Activated CD8-positive, alpha-beta memory T cell treated with anti-CD3 and anti-CD28 coated beads, Interleukin-2, amount 10 ng/mL, durations not matched to agents 7 days and 5 days (primary cell): ENCODE measurements at regions not wholly inside any gene's neighbourhood (a gene's known extent, or its start where the extent isn't known, plus 50 kb on each side); places are given as distances from the start of the nearest gene placed in this dataset.

Experiments
- ATAC-seq: fragments of 150-1000 bp; cut with Tn5 transposase; one replicate; pipeline ENCODE4 v1.10.0; 2021; ENCODE audit warnings: moderate library complexity
- CTCF ChIA-PET: fragments of 350-600 bp; sonication (Branson Sonifier 250); formaldehyde crosslinking; loops from one replicate; lab custom pipeline; 2021; ENCODE audit warnings: antibody characterized with exemption; lab: Charles Lee
- DNase-seq: peaks from one replicate; pipeline ENCODE4 v3.0.0-alpha.2; 2020
- H3K27ac Mint-ChIP-seq: one replicate; pipeline ENCODE4 v1.8.0; 2021; ENCODE audit warnings: mild to moderate bottlenecking, mixed read lengths
- H3K27me3 Mint-ChIP-seq: one replicate; pipeline ENCODE4 v1.8.0; 2021; ENCODE audit warnings: mixed read lengths
- H3K36me3 Mint-ChIP-seq: one replicate; pipeline ENCODE4 v1.8.0; 2021; ENCODE audit warnings: mild to moderate bottlenecking, mixed read lengths
- H3K4me1 Mint-ChIP-seq: one replicate; pipeline ENCODE4 v1.8.0; 2021; ENCODE audit warnings: mixed read lengths
- H3K4me3 Mint-ChIP-seq: one replicate; pipeline ENCODE4 v1.8.0; 2021; ENCODE audit warnings: mild to moderate bottlenecking, moderate library complexity, mixed read lengths
- H3K9me3 Mint-ChIP-seq: one replicate; pipeline ENCODE4 v1.8.0; 2022; ENCODE audit warnings: low read depth, mixed read lengths

GRCh38 chr11:129308241-129308865 lies 67.3 kb upstream of the BARX2 start:
- ATAC-seq (no peak), DNase-seq (no peak)
- no peak overlapping the region for H3K27ac Mint-ChIP-seq
- H3K27me3 Mint-ChIP-seq: no peaks in the 10 kb centered on the region
- H3K9me3 Mint-ChIP-seq: no peaks in the 10 kb centered on the region
- no peaks in the 10 kb centered on the region for H3K36me3 Mint-ChIP-seq
- no peak overlapping the region for H3K4me3 Mint-ChIP-seq
- CTCF ChIA-PET: interaction anchor here (1.1 kb wide), 1 partner anchor 13 kb away, joined by 3 read pairs; no protein-coding TSS in a partner anchor
- no peaks in the 10 kb centered on the region for H3K4me1 Mint-ChIP-seq

GRCh38 chr11:129307162-129307561 lies 68.5 kb upstream of the BARX2 start:
- H3K27ac Mint-ChIP-seq: no peak overlapping the region
- no peaks in the 10 kb centered on the region for H3K9me3 Mint-ChIP-seq
- H3K4me1 Mint-ChIP-seq: no peaks in the 10 kb centered on the region
- H3K4me3 Mint-ChIP-seq: no peak overlapping the region
- DNase-seq (no peak), ATAC-seq (no peak)
- no peaks in the 10 kb centered on the region for H3K36me3 Mint-ChIP-seq
- CTCF ChIA-PET: interaction anchor here (1.1 kb wide), 1 partner anchor 12 kb away, joined by 3 read pairs; no protein-coding TSS in a partner anchor
- H3K27me3 Mint-ChIP-seq: peaks cover 3% of the 10 kb centered on the region

- Mint-ChIP-seq H3K4me1 (peaks cover 9% of the 10 kb centered on the region), H3K9me3 (no peaks in the 10 kb centered on the region), H3K27ac (no peak overlapping the region), H3K36me3 (no peaks in the 10 kb centered on the region), H3K27me3 (peaks cover 6% of the 10 kb centered on the region), H3K4me3 (no peak overlapping the region)
- DNase-seq (no peak), ATAC-seq (no peak)
- CTCF ChIA-PET: no interaction called here
Measured at GRCh38 chr11:129302386-129303101, 73.1 kb upstream of the BARX2 start.

GRCh38 chr11:129300099-129300498 lies 75.5 kb upstream of the BARX2 start:
- DNase-seq: no peak
- Mint-ChIP-seq H3K4me1 (peaks cover 9% of the 10 kb centered on the region), H3K9me3 (no peaks in the 10 kb centered on the region), H3K27ac (no peak overlapping the region), H3K4me3 (no peak overlapping the region), H3K27me3 (peaks cover 6% of the 10 kb centered on the region), H3K36me3 (no peaks in the 10 kb centered on the region)
- no peak for ATAC-seq
- CTCF ChIA-PET: no interaction called here

- CTCF ChIA-PET: no interaction called here
- ATAC-seq (no peak), DNase-seq (no peak)
- peaks cover 6% of the 10 kb centered on the region for H3K27me3 Mint-ChIP-seq
- H3K4me1 Mint-ChIP-seq: peaks cover 9% of the 10 kb centered on the region
- no peaks in the 10 kb centered on the region for H3K9me3 Mint-ChIP-seq
- no peak overlapping the region for H3K4me3 Mint-ChIP-seq
- H3K36me3 Mint-ChIP-seq: no peaks in the 10 kb centered on the region
- H3K27ac Mint-ChIP-seq: no peak overlapping the region
Measured at GRCh38 chr11:129298988-129299387, 76.7 kb upstream of the BARX2 start.

- DNase-seq: no peak
- H3K27ac Mint-ChIP-seq: no peak overlapping the region
- no peaks in the 10 kb centered on the region for H3K36me3 Mint-ChIP-seq
- H3K4me3 Mint-ChIP-seq: no peak overlapping the region
- CTCF ChIA-PET: interaction anchor here (0.9 kb wide), 1 partner anchor 12 kb away, joined by 3 read pairs; no protein-coding TSS in a partner anchor
- H3K9me3 Mint-ChIP-seq: no peaks in the 10 kb centered on the region
- ATAC-seq: no peak
- H3K4me1 Mint-ChIP-seq: peaks cover 9% of the 10 kb centered on the region
- peaks cover 8% of the 10 kb centered on the region for H3K27me3 Mint-ChIP-seq
Measured at GRCh38 chr11:129295746-129296145, 79.9 kb upstream of the BARX2 start.

- Mint-ChIP-seq H3K4me1 (no peaks in the 10 kb centered on the region), H3K27ac (no peak overlapping the region), H3K9me3 (no peaks in the 10 kb centered on the region), H3K27me3 (peaks cover 14% of the 10 kb centered on the region), H3K36me3 (no peaks in the 10 kb centered on the region), H3K4me3 (no peak overlapping the region)
- no peak for DNase-seq
- no peak for ATAC-seq
- CTCF ChIA-PET: interaction anchor here (1.1 kb wide), 1 partner anchor 40 kb away, joined by 3 read pairs; no protein-coding TSS in a partner anchor
Measured at GRCh38 chr11:129292771-129293170, 82.9 kb upstream of the BARX2 start.

GRCh38 chr11:129292092-129292491 lies 83.6 kb upstream of the BARX2 start:
- no peak for DNase-seq
- H3K27ac Mint-ChIP-seq: no peak overlapping the region
- H3K4me3 Mint-ChIP-seq: no peak overlapping the region
- CTCF ChIA-PET: interaction anchor here (1.1 kb wide), 1 partner anchor 40 kb away, joined by 3 read pairs; no protein-coding TSS in a partner anchor
- no peaks in the 10 kb centered on the region for H3K36me3 Mint-ChIP-seq
- H3K4me1 Mint-ChIP-seq: no peaks in the 10 kb centered on the region
- H3K27me3 Mint-ChIP-seq: peaks cover 14% of the 10 kb centered on the region
- no peak for ATAC-seq
- H3K9me3 Mint-ChIP-seq: no peaks in the 10 kb centered on the region

GRCh38 chr11:129291546-129291945 lies 84.1 kb upstream of the BARX2 start:
- DNase-seq (no peak), ATAC-seq (no peak)
- Mint-ChIP-seq H3K9me3 (no peaks in the 10 kb centered on the region), H3K27ac (no peak overlapping the region), H3K4me1 (no peaks in the 10 kb centered on the region), H3K36me3 (no peaks in the 10 kb centered on the region), H3K27me3 (peaks cover 17% of the 10 kb centered on the region), H3K4me3 (no peak overlapping the region)
- CTCF ChIA-PET: interaction anchor here (1.1 kb wide), 1 partner anchor 41 kb away, joined by 3 read pairs; no protein-coding TSS in a partner anchor

- Mint-ChIP-seq H3K9me3 (no peaks in the 10 kb centered on the region), H3K36me3 (no peaks in the 10 kb centered on the region), H3K4me3 (no peak overlapping the region), H3K4me1 (no peaks in the 10 kb centered on the region), H3K27me3 (peaks cover 21% of the 10 kb centered on the region), H3K27ac (no peak overlapping the region)
- CTCF ChIA-PET: no interaction called here
- no peak for DNase-seq
- ATAC-seq: no peak
Measured at GRCh38 chr11:129290966-129291365, 84.7 kb upstream of the BARX2 start.

GRCh38 chr11:129289350-129290040 lies 86.2 kb upstream of the BARX2 start:
- peaks cover 21% of the 10 kb centered on the region for H3K27me3 Mint-ChIP-seq
- CTCF ChIA-PET: no interaction called here
- H3K4me1 Mint-ChIP-seq: no peaks in the 10 kb centered on the region
- DNase-seq (no peak), ATAC-seq (no peak)
- H3K27ac Mint-ChIP-seq: no peak overlapping the region
- no peaks in the 10 kb centered on the region for H3K9me3 Mint-ChIP-seq
- no peak overlapping the region for H3K4me3 Mint-ChIP-seq
- no peaks in the 10 kb centered on the region for H3K36me3 Mint-ChIP-seq

GRCh38 chr11:129287920-129288319 lies 87.7 kb upstream of the BARX2 start:
- H3K27ac Mint-ChIP-seq: no peak overlapping the region
- no peak overlapping the region for H3K4me3 Mint-ChIP-seq
- no peaks in the 10 kb centered on the region for H3K4me1 Mint-ChIP-seq
- CTCF ChIA-PET: no interaction called here
- DNase-seq (no peak), ATAC-seq (no peak)
- H3K9me3 Mint-ChIP-seq: no peaks in the 10 kb centered on the region
- H3K36me3 Mint-ChIP-seq: no peaks in the 10 kb centered on the region
- H3K27me3 Mint-ChIP-seq: peaks cover 19% of the 10 kb centered on the region

GRCh38 chr11:129286813-129287212 lies 88.8 kb upstream of the BARX2 start:
- Mint-ChIP-seq H3K27ac (no peak overlapping the region), H3K4me3 (no peak overlapping the region), H3K9me3 (no peaks in the 10 kb centered on the region), H3K4me1 (no peaks in the 10 kb centered on the region), H3K27me3 (peaks cover 17% of the 10 kb centered on the region), H3K36me3 (no peaks in the 10 kb centered on the region)
- DNase-seq (no peak), ATAC-seq (no peak)
- CTCF ChIA-PET: no interaction called here
